Neutrophil (primary cell): ENCODE measurements at regions not wholly inside any gene's neighbourhood (a gene's known extent, or its start where the extent isn't known, plus 50 kb on each side); places are given as distances from the start of the nearest gene placed in this dataset.

Experiments used
- H3K27ac ChIP-seq: fragments of 200-600 bp; sonication (generic); 2 replicates; pipeline ENCODE4 v1.5.1; 2016; ENCODE audit warnings: mild to moderate bottlenecking, moderate library complexity
- H3K27me3 ChIP-seq: fragments of 200-600 bp; sonication (generic); 2 replicates; pipeline ENCODE4 v1.6.0; 2016; ENCODE audit warnings: mild to moderate bottlenecking
- H3K36me3 ChIP-seq: fragments of 200-600 bp; sonication (generic); 2 replicates; pipeline ENCODE4 v1.5.1; 2017
- H3K4me1 ChIP-seq, 2 experiments: fragments of 200-600 bp in 1 of 2; sonication (generic) in 1 of 2; 1 replicate in 1 of 2; 2 replicates in 1 of 2; pipeline versions ENCODE4 v1.5.1 to v1.6.1; 2013 to 2016; ENCODE audit warnings: low read depth in 1 of 2, low read length in 1 of 2, mild to moderate bottlenecking in 1 of 2, moderate library complexity in 1 of 2; ENCODE audit not compliant: control insufficient read depth in 1 of 2, insufficient read depth in 1 of 2
- H3K4me3 ChIP-seq, 2 experiments: fragments of 200-600 bp in 1 of 2; sonication (generic) in 1 of 2; 1 replicate in 1 of 2; 2 replicates in 1 of 2; pipeline ENCODE4 v1.5.1; 2013 to 2016; ENCODE audit warnings: low read depth in 1 of 2, low read length in 1 of 2, mild to moderate bottlenecking in 1 of 2, moderate library complexity in 1 of 2
- H3K9me3 ChIP-seq: fragments of 200-600 bp; sonication (generic); 2 replicates; pipeline ENCODE4 v1.5.1; 2016
- CTCF ChIP-seq: fragments of 200-600 bp; sonication (generic); IDR thresholded peaks from 2 replicates; pipeline ENCODE4 v1.5.1; 2016; ENCODE audit warnings: antibody characterized with exemption

- no peaks in the 10 kb centered on the region for H3K36me3 ChIP-seq
- H3K27ac ChIP-seq, result no peak overlapping the region
- H3K27me3 ChIP-seq, result peaks cover 15% of the 10 kb centered on the region
- H3K4me1 ChIP-seq, result no peaks in the 10 kb centered on the region
- no peaks in the 10 kb centered on the region for H3K9me3 ChIP-seq
- TF ChIP-seq CTCF, result no peak
- H3K4me3 ChIP-seq, result no peak overlapping the region
Observed at GRCh38 chr4:36417146-36417545, 135.7 kb downstream of the DTHD1 start.

DNA sequence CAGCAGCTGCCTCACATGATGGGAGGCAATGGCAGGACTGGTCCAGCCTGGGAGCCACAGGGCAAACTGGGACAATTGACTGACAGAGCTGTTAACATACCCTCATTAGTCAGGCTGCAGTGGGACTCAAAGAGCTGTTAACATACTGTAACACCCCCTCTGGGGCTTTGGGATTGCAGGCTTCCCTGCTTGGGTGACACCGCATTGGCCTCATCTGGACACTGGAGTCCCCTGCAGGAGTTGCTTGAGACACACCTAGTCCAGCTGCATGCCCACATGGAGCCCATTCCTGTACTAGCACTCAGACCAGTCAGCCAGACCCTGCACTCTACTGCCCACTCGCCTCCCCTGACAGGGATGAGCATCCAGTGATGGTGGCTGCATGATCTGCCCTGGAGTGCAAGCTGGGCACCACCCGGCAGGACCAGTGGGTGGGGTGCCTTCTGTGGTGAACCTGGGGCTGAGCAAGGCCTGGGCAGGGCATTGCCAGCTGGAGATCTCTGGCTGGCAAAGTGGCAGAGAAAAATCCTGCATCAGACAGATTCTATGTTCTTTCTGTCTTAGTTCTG lies 138.8 kb downstream of the DTHD1 start:
- H3K27me3 ChIP-seq, result peaks cover 3% of the 10 kb centered on the region
- H3K36me3 ChIP-seq, result no peaks in the 10 kb centered on the region
- TF ChIP-seq CTCF, result no peak
- no peaks in the 10 kb centered on the region for H3K4me1 ChIP-seq
- no peaks in the 10 kb centered on the region for H3K9me3 ChIP-seq
- no peak overlapping the region for H3K27ac ChIP-seq
- no peak overlapping the region for H3K4me3 ChIP-seq

GRCh38 chr4:36422607-36423006 lies 141.2 kb downstream of the DTHD1 start:
- TF ChIP-seq CTCF, result no peak
- H3K36me3 ChIP-seq, result no peaks in the 10 kb centered on the region
- no peaks in the 10 kb centered on the region for H3K4me1 ChIP-seq
- no peak overlapping the region for H3K4me3 ChIP-seq
- H3K9me3 ChIP-seq, result no peaks in the 10 kb centered on the region
- H3K27ac ChIP-seq, result no peak overlapping the region
- no peaks in the 10 kb centered on the region for H3K27me3 ChIP-seq

GRCh38 chr4:36426741-36427140 lies 145.3 kb downstream of the DTHD1 start:
- no peak for TF ChIP-seq CTCF
- H3K4me3 ChIP-seq, result no peak overlapping the region

DNA sequence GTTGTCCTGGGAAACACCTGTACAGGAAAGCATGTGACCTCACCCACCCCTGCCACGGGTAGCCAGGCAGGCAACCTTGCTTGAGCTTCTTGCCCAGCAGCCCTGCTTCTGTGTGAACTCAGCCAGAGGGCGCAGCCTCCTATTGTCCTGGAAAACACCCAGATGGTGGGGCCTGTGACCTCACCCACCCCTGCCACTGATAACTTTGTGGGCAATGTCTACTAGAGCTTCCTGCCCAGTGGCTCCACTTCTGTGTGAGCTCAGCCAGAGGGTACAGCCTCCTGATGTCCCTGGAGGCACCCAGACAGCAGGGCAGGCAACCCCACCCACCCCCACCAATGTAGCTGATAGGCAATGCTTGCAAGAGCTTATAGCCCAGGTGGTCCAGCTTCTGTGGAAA lies 146.3 kb downstream of the DTHD1 start:
- Histone ChIP-seq H3K9me3 (no peaks in the 10 kb centered on the region), H3K4me1 (no peaks in the 10 kb centered on the region), H3K4me3 (no peak overlapping the region), H3K36me3 (no peaks in the 10 kb centered on the region), H3K27me3 (no peaks in the 10 kb centered on the region), H3K27ac (no peak overlapping the region)
- no peak for TF ChIP-seq CTCF

More at GRCh38 chr4:36426741-36427140, 145.3 kb downstream of the DTHD1 start:
- Histone ChIP-seq H3K27ac (no peak overlapping the region), H3K9me3 (no peaks in the 10 kb centered on the region), H3K27me3 (no peaks in the 10 kb centered on the region), H3K4me1 (no peaks in the 10 kb centered on the region), H3K36me3 (no peaks in the 10 kb centered on the region)

- H3K36me3 ChIP-seq, result no peaks in the 10 kb centered on the region
- no peaks in the 10 kb centered on the region for H3K9me3 ChIP-seq
- no peak overlapping the region for H3K27ac ChIP-seq
- H3K4me1 ChIP-seq, result no peaks in the 10 kb centered on the region
- H3K4me3 ChIP-seq, result no peak overlapping the region
- TF ChIP-seq CTCF, result no peak
- no peaks in the 10 kb centered on the region for H3K27me3 ChIP-seq
Observed at GRCh38 chr4:36432586-36432985, 151.2 kb downstream of the DTHD1 start.
